WERI-Rb-1 (cell line): ENCODE measurements at regions not wholly inside any gene's neighbourhood (a gene's known extent, or its start where the extent isn't known, plus 50 kb on each side); places are given as distances from the start of the nearest gene placed in this dataset.
"Not testable (repeated sequence)": the region's sequence is repeated elsewhere in the genome, so short reads cannot be mapped to it uniquely, and the experiment has no call there.

Experiments
- DNase-seq: peaks from one replicate; pipeline ENCODE4 v3.0.0-alpha.2; 2020
- H3K27ac ChIP-seq: fragments of 250-450 bp; sonication (Bioruptor Pico); 2 replicates; pipeline ENCODE4 v1.5.1; 2020; ENCODE audit warnings: mild to moderate bottlenecking, moderate library complexity
- H3K27me3 ChIP-seq: fragments of 250-450 bp; sonication (Bioruptor Pico); 2 replicates; pipeline ENCODE4 v1.5.1; 2021; ENCODE audit warnings: mild to moderate bottlenecking, low read depth, moderate library complexity; ENCODE audit not compliant: insufficient read depth, severe bottlenecking
- H3K36me3 ChIP-seq: fragments of 250-450 bp; sonication (Bioruptor Pico); 2 replicates; pipeline ENCODE4 v1.5.1; 2020; ENCODE audit warnings: mild to moderate bottlenecking, moderate library complexity
- H3K4me3 ChIP-seq: 2 replicates; pipeline ENCODE4 v1.5.1; 2011; ENCODE audit warnings: low read depth, mild to moderate bottlenecking, control low read depth, low read length
- H3K9me3 ChIP-seq: fragments of 250-450 bp; sonication (Bioruptor Pico); 2 replicates; pipeline ENCODE4 v1.5.1; 2021; ENCODE audit warnings: mild to moderate bottlenecking, moderate library complexity; ENCODE audit not compliant: severe bottlenecking
- TF ChIP-seq, protein P1 (sequence below): IDR thresholded peaks from 2 replicates; pipeline ENCODE4 v1.5.1; 2011; ENCODE audit warnings: low read depth, mild to moderate bottlenecking, control low read depth, inconsistent platforms, low read length

DNA sequence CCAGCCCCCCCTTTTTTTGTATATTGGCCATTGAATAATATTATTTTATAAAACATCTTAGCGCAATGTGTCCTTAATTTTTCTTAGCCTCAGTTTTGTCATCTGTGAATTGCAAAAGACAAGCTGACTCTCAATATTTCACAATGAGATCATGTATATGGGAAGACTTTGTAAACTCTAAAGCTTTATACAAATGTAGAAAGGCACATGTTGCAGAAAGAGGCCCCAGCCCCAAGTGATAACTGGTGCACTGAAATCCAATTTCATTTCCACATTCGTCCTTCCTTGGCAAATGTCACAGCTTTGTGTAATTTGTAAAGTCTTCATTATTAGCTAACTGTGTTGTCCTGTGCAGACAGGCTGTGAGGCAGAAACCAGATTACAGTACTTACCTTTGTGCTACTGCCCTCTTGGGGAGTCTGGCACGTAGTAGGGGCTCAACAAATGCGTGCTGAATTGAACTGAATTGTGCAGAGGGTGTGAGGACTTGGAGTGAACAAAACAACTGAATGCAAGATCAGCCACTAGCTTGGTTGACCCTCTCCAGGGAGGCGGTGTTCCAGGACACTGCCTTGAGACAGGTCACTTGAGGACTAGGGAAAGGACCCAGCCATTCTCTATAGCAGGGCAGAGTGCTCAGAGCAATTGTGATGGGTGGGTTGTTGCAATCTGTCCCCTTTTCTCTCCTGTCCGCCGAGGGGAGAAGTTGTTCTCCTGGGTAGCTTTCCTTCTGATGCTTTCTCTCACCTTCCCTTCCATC is 74.6 kb downstream of the LMO4 start:
- H3K9me3 ChIP-seq = no peaks in the 10 kb centered on the region
- no peak for DNase-seq
- no peak overlapping the region for H3K27ac ChIP-seq
- no peaks in the 10 kb centered on the region for H3K27me3 ChIP-seq
- no peaks in the 10 kb centered on the region for H3K36me3 ChIP-seq
- no peak overlapping the region for H3K4me3 ChIP-seq
- TF ChIP-seq, protein P1, sequence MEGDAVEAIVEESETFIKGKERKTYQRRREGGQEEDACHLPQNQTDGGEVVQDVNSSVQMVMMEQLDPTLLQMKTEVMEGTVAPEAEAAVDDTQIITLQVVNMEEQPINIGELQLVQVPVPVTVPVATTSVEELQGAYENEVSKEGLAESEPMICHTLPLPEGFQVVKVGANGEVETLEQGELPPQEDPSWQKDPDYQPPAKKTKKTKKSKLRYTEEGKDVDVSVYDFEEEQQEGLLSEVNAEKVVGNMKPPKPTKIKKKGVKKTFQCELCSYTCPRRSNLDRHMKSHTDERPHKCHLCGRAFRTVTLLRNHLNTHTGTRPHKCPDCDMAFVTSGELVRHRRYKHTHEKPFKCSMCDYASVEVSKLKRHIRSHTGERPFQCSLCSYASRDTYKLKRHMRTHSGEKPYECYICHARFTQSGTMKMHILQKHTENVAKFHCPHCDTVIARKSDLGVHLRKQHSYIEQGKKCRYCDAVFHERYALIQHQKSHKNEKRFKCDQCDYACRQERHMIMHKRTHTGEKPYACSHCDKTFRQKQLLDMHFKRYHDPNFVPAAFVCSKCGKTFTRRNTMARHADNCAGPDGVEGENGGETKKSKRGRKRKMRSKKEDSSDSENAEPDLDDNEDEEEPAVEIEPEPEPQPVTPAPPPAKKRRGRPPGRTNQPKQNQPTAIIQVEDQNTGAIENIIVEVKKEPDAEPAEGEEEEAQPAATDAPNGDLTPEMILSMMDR = no peak

DNA sequence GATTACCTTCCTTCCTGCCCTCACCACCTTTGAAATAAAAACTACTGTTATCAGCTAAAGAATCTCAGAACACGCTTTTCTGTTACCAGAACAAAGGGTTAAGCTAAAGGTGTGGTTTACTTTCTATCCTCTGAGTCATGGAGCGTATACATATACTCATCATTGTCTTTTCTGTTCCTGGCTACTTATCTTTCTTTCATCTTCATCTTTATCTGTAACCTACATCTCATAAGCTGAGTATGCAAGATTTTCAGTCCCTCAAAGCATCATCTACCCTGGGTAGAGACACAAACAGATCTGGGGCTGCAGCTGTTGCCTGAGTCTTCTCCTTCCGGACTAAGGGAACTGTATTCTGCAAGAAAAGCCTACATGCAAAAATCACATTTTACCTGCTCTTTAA is 75.6 kb downstream of the LMO4 start:
- TF ChIP-seq, protein P1 = no peak
- no peak for DNase-seq
- H3K36me3 ChIP-seq = no peaks in the 10 kb centered on the region

DNA sequence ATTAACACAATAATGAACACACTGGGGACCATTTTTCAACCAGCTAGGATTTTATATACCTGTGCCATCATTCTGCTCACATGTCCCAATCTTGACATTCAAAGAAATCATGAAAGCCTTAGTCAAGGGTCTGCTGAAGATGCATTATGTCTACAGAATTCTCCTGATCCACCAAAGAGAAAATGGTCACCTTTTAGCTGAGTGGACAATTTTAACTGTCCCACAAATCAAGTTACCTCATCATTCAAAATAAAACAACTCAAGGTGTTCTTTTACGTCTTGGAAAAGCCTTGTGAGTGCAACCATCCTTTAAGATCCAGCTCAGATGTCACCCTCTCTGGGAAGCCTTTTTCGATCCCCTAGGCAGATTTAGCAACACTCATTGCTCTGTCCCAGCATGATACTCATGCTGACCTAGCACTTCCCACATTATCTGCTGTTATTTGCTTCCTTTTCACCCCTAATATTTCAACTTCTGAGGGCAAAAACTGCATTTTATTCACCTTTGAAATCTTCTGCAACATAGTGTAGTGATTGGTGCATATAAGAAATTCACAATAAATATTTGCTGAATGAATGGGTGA is 80.1 kb downstream of the LMO4 start:
- Histone ChIP-seq H3K27ac (no peak overlapping the region), H3K27me3 (no peaks in the 10 kb centered on the region), H3K36me3 (no peaks in the 10 kb centered on the region), H3K9me3 (no peaks in the 10 kb centered on the region), H3K4me3 (no peak overlapping the region)
- no peak for DNase-seq
- TF ChIP-seq, protein P1 = no peak

More for the DNA sequence above, 75.6 kb downstream of the LMO4 start:
- Histone ChIP-seq H3K27ac (no peak overlapping the region), H3K9me3 (no peaks in the 10 kb centered on the region), H3K27me3 (no peaks in the 10 kb centered on the region), H3K4me3 (no peak overlapping the region)

DNA sequence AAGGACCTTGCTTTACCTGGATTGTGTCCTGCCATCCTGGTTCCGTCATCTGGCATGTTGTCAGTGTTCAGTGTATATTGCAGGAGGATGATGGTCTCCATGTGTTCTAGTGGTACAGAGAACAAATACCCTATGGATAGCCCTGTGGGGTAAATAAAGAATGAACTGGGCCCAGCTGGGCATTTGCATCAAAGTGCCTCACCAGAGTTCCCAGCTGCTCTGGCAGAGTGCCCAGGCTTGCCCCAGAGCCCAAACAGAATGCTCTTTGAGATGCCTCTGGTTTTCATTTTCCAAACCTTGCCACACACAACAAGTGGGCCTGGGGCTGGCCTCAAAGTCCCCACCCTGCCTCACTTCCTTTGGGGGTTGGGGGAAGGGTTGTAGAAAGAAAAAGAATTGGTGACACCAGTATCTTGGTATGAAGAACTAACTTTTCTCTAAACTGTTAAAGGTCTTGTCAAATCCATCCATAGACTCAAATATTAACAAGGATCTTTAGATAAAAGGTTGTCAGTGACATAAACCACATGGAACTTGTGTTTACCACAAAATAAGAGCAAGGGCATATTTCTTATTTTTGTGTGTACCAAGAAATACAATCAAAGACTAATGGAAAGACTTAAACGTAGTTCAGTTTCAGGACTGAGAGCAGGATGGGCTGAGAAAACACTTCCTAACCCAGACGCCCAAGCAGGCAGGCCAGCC is 82.2 kb downstream of the LMO4 start:
- H3K27me3 ChIP-seq = no peaks in the 10 kb centered on the region
- no peaks in the 10 kb centered on the region for H3K9me3 ChIP-seq
- H3K27ac ChIP-seq = no peak overlapping the region
- TF ChIP-seq, protein P1 = no peak
- H3K4me3 ChIP-seq = no peak overlapping the region
- H3K36me3 ChIP-seq = no peaks in the 10 kb centered on the region
- DNase-seq = no peak

DNA sequence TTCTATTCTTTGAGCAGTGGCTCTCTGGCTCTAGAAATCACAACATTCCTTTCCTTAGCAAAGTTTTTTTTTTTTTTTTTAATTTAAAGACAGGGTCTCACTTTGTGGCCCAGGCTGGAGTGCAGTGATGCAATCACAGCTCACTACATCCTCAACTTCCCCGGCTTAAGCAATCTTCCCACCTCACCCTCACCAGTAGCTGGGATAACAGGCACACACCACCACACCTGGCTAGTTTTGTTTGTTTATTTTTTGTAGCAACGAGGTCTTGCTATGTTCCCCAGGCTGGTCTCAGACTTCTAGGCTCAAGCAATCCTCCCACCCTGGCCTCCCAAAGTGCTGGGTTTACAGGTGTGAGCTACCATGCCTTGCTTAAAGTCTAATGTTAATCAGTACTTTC is 85.2 kb downstream of the LMO4 start:
- H3K27ac ChIP-seq = not testable (repeated sequence)

DNA sequence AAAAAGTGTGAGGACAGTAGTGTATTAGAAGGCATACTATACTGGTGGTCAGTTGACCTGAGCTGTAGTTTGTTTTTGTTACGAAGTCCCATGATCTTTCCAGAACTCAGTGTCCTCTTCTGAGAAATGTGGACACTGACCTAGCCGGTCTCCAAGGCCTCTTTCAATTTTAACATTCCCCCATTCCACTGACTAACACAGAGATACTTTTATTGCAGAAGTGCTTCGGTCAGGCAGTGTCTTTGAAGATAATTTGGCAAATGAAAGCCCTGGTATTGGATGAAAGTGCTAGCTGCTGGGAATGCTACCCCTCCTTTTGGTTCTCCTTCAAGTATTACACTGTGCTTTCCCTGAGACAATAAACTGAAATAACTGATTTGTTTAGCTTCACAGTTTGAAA is 89.4 kb downstream of the LMO4 start:
- Histone ChIP-seq H3K36me3 (no peaks in the 10 kb centered on the region), H3K9me3 (no peaks in the 10 kb centered on the region), H3K4me3 (no peak overlapping the region), H3K27me3 (no peaks in the 10 kb centered on the region), H3K27ac (no peak overlapping the region)
- no peak for DNase-seq
- TF ChIP-seq, protein P1 = no peak

More for the DNA sequence above, 85.2 kb downstream of the LMO4 start:
- H3K36me3 ChIP-seq, H3K9me3 ChIP-seq, H3K27me3 ChIP-seq, H3K4me3 ChIP-seq, DNase-seq: not testable (repeated sequence)
